Keratinocyte (primary cell): ENCODE measurements at regions not wholly inside any gene's neighbourhood (a gene's known extent, or its start where the extent isn't known, plus 50 kb on each side); places are given as distances from the start of the nearest gene placed in this dataset.
"Not testable (repeated sequence)": the region's sequence is repeated elsewhere in the genome, so short reads cannot be mapped to it uniquely, and the experiment has no call there.

Experiments used
- DNase-seq: peaks from one replicate; pipeline ENCODE4 v3.0.0-alpha.2; 2011; ENCODE audit warnings: low read depth, missing footprints, low spot score
- FAIRE-seq: peaks from 2 replicates; lab custom pipeline; 2011; peaks lifted over from hg19 to GRCh38; lab: Jason Lieb, UNC
- H2AFZ ChIP-seq: 2 replicates; pipeline ENCODE4 v1.6.0; 2012; ENCODE audit warnings: low read length, control low read depth, inconsistent platforms; ENCODE audit not compliant: control insufficient read depth
- H3K27ac ChIP-seq: 2 replicates; pipeline ENCODE4 v1.5.1; 2011; ENCODE audit warnings: low read length; ENCODE audit not compliant: control insufficient read depth, insufficient read depth
- H3K27me3 ChIP-seq: 3 replicates; pipeline ENCODE4 v1.6.0; 2011; ENCODE audit warnings: low read length; ENCODE audit not compliant: control insufficient read depth, insufficient read depth; ENCODE audit errors: extremely low read depth
- H3K36me3 ChIP-seq, 2 experiments: 2 replicates in 1 of 2; 3 replicates in 1 of 2; pipeline ENCODE4 v1.5.1; 2011; ENCODE audit warnings: low read length in 2 of 2, mild to moderate bottlenecking in 1 of 2; ENCODE audit not compliant: control insufficient read depth in 2 of 2, insufficient read depth in 2 of 2; ENCODE audit errors: extremely low read depth in 1 of 2
- H3K4me1 ChIP-seq: 3 replicates; pipeline ENCODE4 v1.5.1; 2011; ENCODE audit warnings: low read length; ENCODE audit not compliant: control insufficient read depth, insufficient read depth; ENCODE audit errors: extremely low read depth
- H3K4me2 ChIP-seq: 3 replicates; pipeline ENCODE4 v1.6.0; 2011; ENCODE audit warnings: low read depth, low read length; ENCODE audit not compliant: control insufficient read depth, insufficient read depth; ENCODE audit errors: extremely low read depth
- H3K4me3 ChIP-seq, 3 experiments: fragments of 200-600 bp in 1 of 3; sonication (generic) in 1 of 3; 2 replicates in 2 of 3; 3 replicates in 1 of 3; pipeline ENCODE4 v1.5.1; 2011 to 2016; ENCODE audit warnings: low read length in 3 of 3, mild to moderate bottlenecking in 3 of 3, control low read depth in 2 of 3, inconsistent platforms in 1 of 3, low read depth in 1 of 3, mixed read lengths in 1 of 3, mixed run types in 1 of 3, moderate library complexity in 1 of 3; ENCODE audit not compliant: control insufficient read depth in 2 of 3, insufficient read depth in 2 of 3; ENCODE audit errors: extremely low read depth in 1 of 3
- H3K79me2 ChIP-seq: 2 replicates; pipeline ENCODE4 v1.6.0; 2012; ENCODE audit warnings: low read length; ENCODE audit not compliant: control insufficient read depth, insufficient read depth
- H3K9ac ChIP-seq: 3 replicates; pipeline ENCODE4 v1.6.0; 2011; ENCODE audit warnings: low read length; ENCODE audit not compliant: control insufficient read depth, insufficient read depth; ENCODE audit errors: extremely low read depth
- H3K9me1 ChIP-seq: 3 replicates; pipeline ENCODE4 v1.6.0; 2011; ENCODE audit warnings: low read length; ENCODE audit not compliant: control insufficient read depth, insufficient read depth; ENCODE audit errors: extremely low read depth
- H3K9me3 ChIP-seq: 2 replicates; pipeline ENCODE4 v1.5.1; 2012; ENCODE audit warnings: low read depth, low read length; ENCODE audit not compliant: control insufficient read depth
- H4K20me1 ChIP-seq: 3 replicates; pipeline ENCODE4 v1.6.0; 2011; ENCODE audit warnings: low read length; ENCODE audit not compliant: control insufficient read depth, insufficient read depth; ENCODE audit errors: extremely low read depth
- EZH2 ChIP-seq: IDR thresholded peaks from one replicate; pipeline ENCODE4 v1.6.1; 2012; ENCODE audit warnings: inconsistent platforms, mild to moderate bottlenecking, low read length, moderate library complexity
- dilution Hi-C: fragments of 300-500 bp; cut with MboI; formaldehyde crosslinking; loops from one replicate; pipeline ENCODE4 v1.7.0; 2020; ENCODE audit warnings: low sequenced_read_pairs; ENCODE audit not compliant: extremely low pct_ligation_motif_present
- TF ChIP-seq, protein P1 (sequence below), 3 experiments: IDR thresholded peaks in 1 of 3; conservative IDR thresholded peaks in 1 of 3; optimal IDR thresholded peaks in 1 of 3; 2 replicates in 2 of 3; 3 replicates in 1 of 3; pipeline versions ENCODE3 to v1.5.1; 2011; ENCODE audit warnings: low read length in 3 of 3, mild to moderate bottlenecking in 3 of 3, moderate library complexity in 2 of 3, control low read depth in 1 of 3, inconsistent platforms in 1 of 3; ENCODE audit not compliant: insufficient read depth in 2 of 3; ENCODE audit errors: extremely low read depth in 1 of 3

DNA sequence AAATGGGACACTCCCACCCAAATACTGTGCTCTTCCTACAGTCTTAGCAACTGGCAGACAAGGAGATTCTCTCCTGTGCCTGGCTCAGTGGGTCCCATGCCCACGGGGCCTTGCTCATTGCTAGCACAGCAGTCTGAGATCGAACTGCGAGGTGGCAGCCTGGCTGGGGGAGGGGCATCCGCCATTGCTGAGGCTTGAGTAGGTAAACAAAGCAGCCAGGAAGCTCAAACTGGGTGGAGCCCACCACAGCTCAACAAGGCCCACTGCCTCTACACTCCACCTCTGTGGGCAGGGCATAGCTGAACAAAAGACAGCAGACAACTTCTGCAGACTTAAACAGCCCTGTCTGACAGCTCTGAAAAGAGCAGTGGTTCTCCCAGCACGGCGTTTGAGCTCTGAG is 174.8 kb downstream of the COL12A1 start:
- FAIRE-seq, H3K4me2 ChIP-seq, dilution Hi-C loops, H3K9me1 ChIP-seq, H4K20me1 ChIP-seq, H3K79me2 ChIP-seq, H3K27ac ChIP-seq, H3K9me3 ChIP-seq, DNase-seq, H3K9ac ChIP-seq, H3K36me3 ChIP-seq, H3K27me3 ChIP-seq, H3K4me3 ChIP-seq, H3K4me1 ChIP-seq, H2AFZ ChIP-seq: not testable (repeated sequence)

DNA sequence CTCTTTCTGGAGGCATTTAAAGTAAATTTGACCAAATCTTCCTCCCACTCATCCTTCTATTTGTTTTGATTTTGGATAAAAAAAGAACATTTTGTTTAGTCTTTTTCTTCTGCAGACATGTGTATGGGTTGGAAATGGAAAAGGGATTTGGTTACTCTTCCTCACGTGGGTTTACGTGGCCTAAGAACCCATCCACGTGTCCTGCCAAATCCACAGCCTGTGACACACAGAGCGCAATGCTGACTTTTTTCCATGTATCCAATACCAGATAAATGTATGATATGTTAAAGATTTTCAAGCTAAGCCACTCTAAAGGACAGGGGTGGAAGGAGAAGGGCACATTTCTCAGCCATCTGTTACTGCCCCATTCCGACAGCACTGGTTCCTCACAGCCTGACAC is 176.5 kb downstream of the COL12A1 start:
- TF ChIP-seq, protein P1, sequence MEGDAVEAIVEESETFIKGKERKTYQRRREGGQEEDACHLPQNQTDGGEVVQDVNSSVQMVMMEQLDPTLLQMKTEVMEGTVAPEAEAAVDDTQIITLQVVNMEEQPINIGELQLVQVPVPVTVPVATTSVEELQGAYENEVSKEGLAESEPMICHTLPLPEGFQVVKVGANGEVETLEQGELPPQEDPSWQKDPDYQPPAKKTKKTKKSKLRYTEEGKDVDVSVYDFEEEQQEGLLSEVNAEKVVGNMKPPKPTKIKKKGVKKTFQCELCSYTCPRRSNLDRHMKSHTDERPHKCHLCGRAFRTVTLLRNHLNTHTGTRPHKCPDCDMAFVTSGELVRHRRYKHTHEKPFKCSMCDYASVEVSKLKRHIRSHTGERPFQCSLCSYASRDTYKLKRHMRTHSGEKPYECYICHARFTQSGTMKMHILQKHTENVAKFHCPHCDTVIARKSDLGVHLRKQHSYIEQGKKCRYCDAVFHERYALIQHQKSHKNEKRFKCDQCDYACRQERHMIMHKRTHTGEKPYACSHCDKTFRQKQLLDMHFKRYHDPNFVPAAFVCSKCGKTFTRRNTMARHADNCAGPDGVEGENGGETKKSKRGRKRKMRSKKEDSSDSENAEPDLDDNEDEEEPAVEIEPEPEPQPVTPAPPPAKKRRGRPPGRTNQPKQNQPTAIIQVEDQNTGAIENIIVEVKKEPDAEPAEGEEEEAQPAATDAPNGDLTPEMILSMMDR (optimal IDR thresholded peaks at IDR 0.05 in 1 of 3, IDR thresholded peaks at IDR 0.05 in 1 of 3, conservative IDR thresholded peaks at IDR 0.05 in 1 of 3; ENCODE audit: extremely low read depth in 1 of 3, insufficient read depth in 2 of 3, low read length in 3 of 3), result no peak
- no peak for TF ChIP-seq EZH2
- dilution Hi-C loops, result no loop called here
- Histone ChIP-seq H3K4me3 (no peak overlapping the region), H2AFZ (no peak overlapping the region), H3K79me2 (no peaks in the 10 kb centered on the region), H3K27ac (no peak overlapping the region), H3K36me3 (no peaks in the 10 kb centered on the region), H3K4me1 (no peaks in the 10 kb centered on the region), H3K9me3 (no peaks in the 10 kb centered on the region), H3K9me1 (no peaks in the 10 kb centered on the region), H3K27me3 (no peaks in the 10 kb centered on the region), H3K4me2 (no peak overlapping the region), H3K9ac (no peak overlapping the region), H4K20me1 (no peaks in the 10 kb centered on the region)
- no peak for DNase-seq
- FAIRE-seq, result no peak

DNA sequence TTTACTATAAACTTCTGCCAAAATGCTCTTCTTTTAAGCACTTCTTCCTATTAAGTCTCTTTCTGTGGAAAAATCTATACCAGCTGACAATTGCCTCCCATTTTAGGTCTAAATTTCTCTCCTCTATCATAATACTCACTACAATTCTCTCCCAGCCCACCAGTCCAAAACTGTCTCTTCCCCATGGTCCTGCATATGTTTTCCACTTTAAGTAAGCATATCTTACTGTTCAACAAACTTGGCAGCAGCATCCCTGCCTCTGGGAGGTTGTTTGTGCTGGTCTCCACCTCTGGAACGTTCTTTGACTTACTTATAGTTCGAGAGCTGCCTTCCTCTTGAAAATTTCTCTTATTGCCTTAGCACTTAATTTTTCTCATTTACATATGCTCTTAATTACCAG is 180.5 kb downstream of the COL12A1 start:
- Histone ChIP-seq H3K9ac (no peak overlapping the region), H3K4me3 (no peak overlapping the region), H3K4me1 (peaks cover 3% of the 10 kb centered on the region), H3K27me3 (no peaks in the 10 kb centered on the region), H3K9me1 (no peaks in the 10 kb centered on the region), H3K36me3 (no peaks in the 10 kb centered on the region), H4K20me1 (no peaks in the 10 kb centered on the region), H3K4me2 (no peak overlapping the region), H3K79me2 (no peaks in the 10 kb centered on the region), H3K27ac (no peak overlapping the region), H2AFZ (no peak overlapping the region), H3K9me3 (no peaks in the 10 kb centered on the region)
- dilution Hi-C loops, result no loop called here
- FAIRE-seq, result peak; percentile 32
- no peak for DNase-seq
- TF ChIP-seq, protein P1 (optimal IDR thresholded peaks at IDR 0.05 in 1 of 3, IDR thresholded peaks at IDR 0.05 in 1 of 3, conservative IDR thresholded peaks at IDR 0.05 in 1 of 3; ENCODE audit: extremely low read depth in 1 of 3, insufficient read depth in 2 of 3, low read length in 3 of 3), result no peak
